K562 (cell line): ENCODE measurements at regions not wholly inside any gene's neighbourhood (a gene's known extent, or its start where the extent isn't known, plus 50 kb on each side); places are given as distances from the start of the nearest gene placed in this dataset.

Experiments
- AFF1 ChIP-seq, 2 experiments: fragments of 450-650 bp; IDR thresholded peaks; 2 replicates each; pipeline ENCODE4 v1.6.1; 2018; ENCODE audit warnings: mild to moderate bottlenecking in 2 of 2, low read depth in 1 of 2; ENCODE audit not compliant: partially characterized antibody in 2 of 2
- CREB1 ChIP-seq, 2 experiments: sonication (generic) in 1 of 2; formaldehyde crosslinking in 1 of 2; IDR thresholded peaks; 2 replicates each; pipeline versions ENCODE4 v1.6.1 to v1.8.0; 2012 to 2022; ENCODE audit warnings: inconsistent platforms in 1 of 2, mild to moderate bottlenecking in 1 of 2, missing genetic modification reagents in 1 of 2, moderate library complexity in 1 of 2
- E2F5 ChIP-seq: sonication (generic); formaldehyde crosslinking; IDR thresholded peaks from 2 replicates; pipeline ENCODE4 v1.8.0; 2022; ENCODE audit warnings: mild to moderate bottlenecking, missing genetic modification reagents
- E2F8 ChIP-seq: fragments of 450-650 bp; IDR thresholded peaks from 2 replicates; pipeline ENCODE4 v1.7.1; 2018; ENCODE audit warnings: mild to moderate bottlenecking, low read depth; ENCODE audit not compliant: partially characterized antibody
- PHF20 ChIP-seq: fragments of 450-650 bp; IDR thresholded peaks from 2 replicates; pipeline ENCODE4 v1.6.1; 2018; ENCODE audit not compliant: partially characterized antibody
- RB1 ChIP-seq: fragments of 450-650 bp; IDR thresholded peaks from 2 replicates; pipeline ENCODE4 v1.6.1; 2017; ENCODE audit warnings: low read depth, mild to moderate bottlenecking
- SETDB1 ChIP-seq: IDR thresholded peaks from one replicate; pipeline ENCODE4 v1.6.1; 2012; ENCODE audit warnings: low read length, control low read depth, inconsistent platforms
- TSHZ1 ChIP-seq: fragments of 250-450 bp; sonication (Bioruptor Pico); IDR thresholded peaks from 2 replicates; pipeline ENCODE4 v1.4.0; 2020; ENCODE audit warnings: mild to moderate bottlenecking, moderate library complexity
- XRCC5 ChIP-seq: fragments of 200-400 bp; formaldehyde crosslinking; IDR thresholded peaks from 2 replicates; pipeline ENCODE4 v1.6.1; 2017; ENCODE audit warnings: low read depth, mild to moderate bottlenecking, low read length
- ZBTB43 ChIP-seq: sonication (generic); formaldehyde crosslinking; IDR thresholded peaks from 2 replicates; pipeline ENCODE4 v1.8.0; 2023; ENCODE audit warnings: mild to moderate bottlenecking, missing genetic modification reagents
- ZNF766 ChIP-seq: fragments of 200-800 bp; sonication (Bioruptor generic); conservative IDR thresholded peaks from 2 replicates; pipeline ENCODE4 v1.6.1; 2016; ENCODE audit warnings: missing genetic modification characterization, missing compliant biosample characterization

GRCh38 chr6:27541212-27541932 is 68.5 kb upstream of the ZNF184 start (continued):
- TF ChIP-seq E2F8: peak; percentile 25
- TF ChIP-seq AFF1 (IDR thresholded peaks at IDR 0.05; ENCODE audit: low read depth in 1 of 2, partially characterized antibody in 2 of 2): peak in 1 of 2 experiments; percentile 56
- TF ChIP-seq PHF20: peak; percentile 54
- 0 out of 2 replicates have a peak, but pooled peaks have one; percentile 27 for TF ChIP-seq ZNF766 (CRISPR knock-in tag)
- TF ChIP-seq ZBTB43 (CRISPR knock-in tag): 0 out of 2 replicates have a peak, but pooled peaks have one; percentile 25
- TF ChIP-seq SETDB1: no peak
- TF ChIP-seq CREB1 (IDR thresholded peaks at IDR 0.05): no peak
- TF ChIP-seq CREB1 (CRISPR knock-in tag; IDR thresholded peaks at IDR 0.05): no peak
- TF ChIP-seq TSHZ1: no peak
- TF ChIP-seq E2F5 (CRISPR knock-in tag): no peak
- TF ChIP-seq RB1: peak; percentile 76; the same call in 1 of the 2 replicates
- 0 out of 2 replicates have a peak, but pooled peaks have one; percentile 35 for TF ChIP-seq XRCC5
